Small intestine (tissue), 7 donors: ENCODE measurements at regions not wholly inside any gene's neighbourhood (a gene's known extent, or its start where the extent isn't known, plus 50 kb on each side); places are given as distances from the start of the nearest gene placed in this dataset.
A peak's percentile ranks its signal among the peaks of the same experiment; 100 is the strongest.

Source experiments
- DNase-seq, 2 donors: peaks; one replicate each; pipeline versions ENCODE4 v3.0.0 to v3.0.0-alpha.2; 2013
- FAIRE-seq: peaks from 2 replicates; lab custom pipeline; 2012; peaks lifted over from hg19 to GRCh38; lab: Jason Lieb, UNC
- H3K27ac ChIP-seq, 3 donors: one replicate each; pipeline ENCODE4 v1.5.1; 2013; ENCODE audit warnings: low read length in 2 of 3, mild to moderate bottlenecking in 2 of 3, control low read depth in 1 of 3, inconsistent platforms in 1 of 3, low read depth in 1 of 3, moderate library complexity in 1 of 3
- H3K27me3 ChIP-seq, 3 donors: one replicate each; pipeline ENCODE4 v1.6.1; 2013; ENCODE audit warnings: low read length in 3 of 3, inconsistent platforms in 1 of 3; ENCODE audit not compliant: control insufficient read depth in 3 of 3, insufficient read depth in 3 of 3
- H3K36me3 ChIP-seq, 3 donors: one replicate each; pipeline ENCODE4 v1.6.1; 2013; ENCODE audit warnings: low read length in 3 of 3, inconsistent platforms in 1 of 3, low read depth in 1 of 3, mild to moderate bottlenecking in 1 of 3, moderate library complexity in 1 of 3; ENCODE audit not compliant: control insufficient read depth in 3 of 3, insufficient read depth in 2 of 3
- H3K4me1 ChIP-seq, 3 donors: one replicate each; pipeline ENCODE4 v1.6.1; 2013; ENCODE audit warnings: low read length in 2 of 3, inconsistent platforms in 1 of 3, low read depth in 1 of 3, mild to moderate bottlenecking in 1 of 3, moderate library complexity in 1 of 3; ENCODE audit not compliant: control insufficient read depth in 3 of 3, insufficient read depth in 2 of 3
- H3K4me3 ChIP-seq, 3 donors: one replicate each; pipeline ENCODE4 v1.5.1; 2013; ENCODE audit warnings: low read length in 3 of 3, control low read depth in 1 of 3, inconsistent platforms in 1 of 3, low read depth in 1 of 3, mild to moderate bottlenecking in 1 of 3, moderate library complexity in 1 of 3
- H3K9me3 ChIP-seq, 2 donors: one replicate each; pipeline ENCODE4 v1.6.1; 2013; ENCODE audit warnings: low read depth in 1 of 2, low read length in 1 of 2; ENCODE audit not compliant: control insufficient read depth in 2 of 2, insufficient read depth in 1 of 2
- WGBS, 3 donors: extraction: QIAGEN DNeasy Blood & Tissue Kit; methylation state at CpG; one replicate each; pipeline ENCODE4 v1.1.7; 2013; 5-methylcytosine and 5-hydroxymethylcytosine counted together
- donor health status: healthy with polysubstance abuse.
- donor health status: control.
- donor health status: control.
- donor health status: Bipolar disorder and iron deficiency.
- donor health status: healthy.

GRCh38 chr3:107273771-107274170 is 103.5 kb upstream of the CCDC54 start:
- whole genome bisulfite sequencing, 3 donors = 72 to 88% (median 85%) methylated on average over 2 of the region's 2 CpGs
- no peaks in the 10 kb centered on the region for H3K27me3 ChIP-seq
- FAIRE-seq = no peak
- H3K27ac ChIP-seq = no peak overlapping the region
- no peak overlapping the region for H3K4me3 ChIP-seq
- H3K4me1 ChIP-seq = peaks cover 0 to 3% (median 0%) of the 10 kb centered on the region in 3 donors
- no peaks in the 10 kb centered on the region for H3K9me3 ChIP-seq
- H3K36me3 ChIP-seq = no peaks in the 10 kb centered on the region
- peak in 1 of 2 donors; percentile 69 for DNase-seq

- Histone ChIP-seq H3K27ac (no peak overlapping the region), H3K36me3 (no peaks in the 10 kb centered on the region), H3K9me3 (no peaks in the 10 kb centered on the region), H3K27me3 (no peaks in the 10 kb centered on the region), H3K4me1 (peaks cover 0 to 3% (median 0%) of the 10 kb centered on the region in 3 donors), H3K4me3 (no peak overlapping the region)
- WGBS, 3 donors = 89 to 96% (median 92%) methylated on average over 2 of the region's 2 CpGs
- no peak for FAIRE-seq
- DNase-seq = no peak
Measured at GRCh38 chr3:107275511-107275910, 101.7 kb upstream of the CCDC54 start.

- 54 to 75% (median 54%) methylated on average over 3 of the region's 3 CpGs for WGBS, 3 donors
Measured at GRCh38 chr3:107283948-107284347, 93.3 kb upstream of the CCDC54 start.

GRCh38 chr3:107284612-107285011 is 92.6 kb upstream of the CCDC54 start:
- Histone ChIP-seq H3K4me1 (no peaks in the 10 kb centered on the region), H3K27me3 (no peaks in the 10 kb centered on the region), H3K9me3 (no peaks in the 10 kb centered on the region), H3K4me3 (no peak overlapping the region), H3K36me3 (no peaks in the 10 kb centered on the region), H3K27ac (no peak overlapping the region)
- no peak for FAIRE-seq
- DNase-seq = no peak
- 48 to 57% (median 51%) methylated on average over 1 of the region's 1 CpG for WGBS, 3 donors

More at GRCh38 chr3:107283948-107284347, 93.3 kb upstream of the CCDC54 start:
- no peak overlapping the region for H3K27ac ChIP-seq
- no peaks in the 10 kb centered on the region for H3K36me3 ChIP-seq
- no peak overlapping the region for H3K4me3 ChIP-seq
- no peaks in the 10 kb centered on the region for H3K4me1 ChIP-seq
- DNase-seq = no peak
- FAIRE-seq = no peak
- H3K9me3 ChIP-seq = no peaks in the 10 kb centered on the region
- H3K27me3 ChIP-seq = no peaks in the 10 kb centered on the region

- H3K4me1 ChIP-seq = no peaks in the 10 kb centered on the region
- H3K9me3 ChIP-seq = peaks cover 0 to under 1% of the 10 kb centered on the region in 2 donors
- DNase-seq = no peak
- no peak overlapping the region for H3K27ac ChIP-seq
- FAIRE-seq = no peak
- no peak overlapping the region for H3K4me3 ChIP-seq
- no peaks in the 10 kb centered on the region for H3K36me3 ChIP-seq
- no peaks in the 10 kb centered on the region for H3K27me3 ChIP-seq
- WGBS, 3 donors = 76 to 88% (median 79%) methylated on average over 2 of the region's 2 CpGs
Measured at GRCh38 chr3:107285197-107285596, 92.0 kb upstream of the CCDC54 start.

- H3K27ac ChIP-seq = no peak overlapping the region
- DNase-seq = no peak
- no peak for FAIRE-seq
Measured at GRCh38 chr3:107289354-107289753, 87.9 kb upstream of the CCDC54 start.

GRCh38 chr3:107294117-107294516 is 83.1 kb upstream of the CCDC54 start:
- no peaks in the 10 kb centered on the region for H3K4me1 ChIP-seq
- no peak overlapping the region for H3K27ac ChIP-seq
- WGBS, 3 donors = 66 to 85% (median 81%) methylated on average over 1 of the region's 1 CpG
- peaks cover 0 to 5% of the 10 kb centered on the region in 2 donors for H3K9me3 ChIP-seq
- H3K4me3 ChIP-seq = no peak overlapping the region
- DNase-seq = no peak
- no peaks in the 10 kb centered on the region for H3K27me3 ChIP-seq
- no peaks in the 10 kb centered on the region for H3K36me3 ChIP-seq
- FAIRE-seq = no peak

More at GRCh38 chr3:107289354-107289753, 87.9 kb upstream of the CCDC54 start:
- H3K4me1 ChIP-seq = no peaks in the 10 kb centered on the region
- H3K9me3 ChIP-seq = peaks cover 0 to 5% of the 10 kb centered on the region in 2 donors
- H3K4me3 ChIP-seq = no peak overlapping the region
- H3K36me3 ChIP-seq = no peaks in the 10 kb centered on the region
- no peaks in the 10 kb centered on the region for H3K27me3 ChIP-seq

- Histone ChIP-seq H3K27ac (no peak overlapping the region), H3K36me3 (no peaks in the 10 kb centered on the region), H3K4me1 (no peaks in the 10 kb centered on the region), H3K27me3 (no peaks in the 10 kb centered on the region), H3K9me3 (no peaks in the 10 kb centered on the region), H3K4me3 (no peak overlapping the region)
- no peak for FAIRE-seq
- no peak for DNase-seq
- 89 to 92% (median 90%) methylated on average over 3 of the region's 3 CpGs for WGBS, 3 donors
Measured at GRCh38 chr3:107297597-107297996, 79.6 kb upstream of the CCDC54 start.

- Histone ChIP-seq H3K36me3 (no peaks in the 10 kb centered on the region), H3K4me3 (no peak overlapping the region), H3K4me1 (no peaks in the 10 kb centered on the region), H3K27me3 (peaks cover 0 to 4% (median 0%) of the 10 kb centered on the region in 3 donors), H3K27ac (no peak overlapping the region), H3K9me3 (no peaks in the 10 kb centered on the region)
- DNase-seq = no peak
- 85 to 89% (median 88%) methylated on average over 2 of the region's 2 CpGs for WGBS, 3 donors
- FAIRE-seq = no peak
Measured at GRCh38 chr3:107307205-107307604, 70.0 kb upstream of the CCDC54 start.
